Iris pigment epithelial cell (primary cell): ENCODE measurements at regions not wholly inside any gene's neighbourhood (a gene's known extent, or its start where the extent isn't known, plus 50 kb on each side); places are given as distances from the start of the nearest gene placed in this dataset.
"Not testable (repeated sequence)": the region's sequence is repeated elsewhere in the genome, so short reads cannot be mapped to it uniquely, and the experiment has no call there.

Experiments used
- DNase-seq: peaks from one replicate; pipeline ENCODE4 v3.0.0-alpha.2; 2011; ENCODE audit warnings: low read depth

- no peak for DNase-seq
Observed at GRCh38 chr3:177705976-177706823, 508.9 kb upstream of the TBL1XR1 start.

DNA sequence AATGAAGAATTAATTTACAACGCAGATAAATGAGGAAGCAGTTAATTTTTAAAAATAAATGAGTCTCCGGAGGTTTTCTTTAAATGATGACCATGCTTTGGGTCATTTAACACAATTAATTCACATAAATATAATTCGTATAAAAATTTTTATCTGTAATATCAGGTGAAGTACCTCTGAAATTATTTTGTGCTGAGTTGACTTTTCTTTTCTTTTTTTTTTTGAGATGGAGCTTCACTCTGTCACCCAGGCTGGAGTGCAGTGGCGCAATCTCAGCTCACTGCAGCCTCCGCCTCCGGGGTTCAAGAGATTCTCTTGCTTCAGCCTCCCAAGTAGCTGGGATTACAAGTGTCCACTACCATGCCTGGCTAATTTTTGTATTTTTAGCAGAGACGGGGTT, 512.2 kb upstream of the TBL1XR1 start:
- DNase-seq, result not testable (repeated sequence)

GRCh38 chr3:177710506-177710905, 513.2 kb upstream of the TBL1XR1 start:
- no peak for DNase-seq

GRCh38 chr3:177711637-177712036, 514.4 kb upstream of the TBL1XR1 start:
- DNase-seq, result no peak

- DNase-seq, result peak; percentile 28
Observed at GRCh38 chr3:177713928-177714900, 516.9 kb upstream of the TBL1XR1 start.

DNA sequence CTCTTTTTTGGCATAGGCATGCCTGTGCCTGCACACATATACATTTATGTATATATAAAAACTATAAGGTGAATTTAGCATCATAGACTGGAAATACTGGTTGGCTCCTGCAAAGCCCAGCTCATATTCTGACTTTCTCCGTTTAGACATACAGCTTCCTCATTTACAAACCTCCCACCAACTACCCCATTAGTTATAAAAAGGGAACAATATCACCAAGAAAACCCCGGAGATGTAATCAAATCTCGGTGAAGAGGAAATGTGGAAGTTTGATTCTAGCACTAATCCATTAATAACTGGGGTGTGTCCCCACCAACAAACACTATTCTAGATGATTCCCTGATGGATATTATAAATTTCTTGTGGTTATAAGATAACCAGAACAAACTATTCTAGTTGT, 517.7 kb upstream of the TBL1XR1 start:
- no peak for DNase-seq

- no peak for DNase-seq
Observed at GRCh38 chr3:177715980-177716379, 518.7 kb upstream of the TBL1XR1 start.

GRCh38 chr3:177720927-177721326, 523.6 kb upstream of the TBL1XR1 start:
- not testable (repeated sequence) for DNase-seq

DNA sequence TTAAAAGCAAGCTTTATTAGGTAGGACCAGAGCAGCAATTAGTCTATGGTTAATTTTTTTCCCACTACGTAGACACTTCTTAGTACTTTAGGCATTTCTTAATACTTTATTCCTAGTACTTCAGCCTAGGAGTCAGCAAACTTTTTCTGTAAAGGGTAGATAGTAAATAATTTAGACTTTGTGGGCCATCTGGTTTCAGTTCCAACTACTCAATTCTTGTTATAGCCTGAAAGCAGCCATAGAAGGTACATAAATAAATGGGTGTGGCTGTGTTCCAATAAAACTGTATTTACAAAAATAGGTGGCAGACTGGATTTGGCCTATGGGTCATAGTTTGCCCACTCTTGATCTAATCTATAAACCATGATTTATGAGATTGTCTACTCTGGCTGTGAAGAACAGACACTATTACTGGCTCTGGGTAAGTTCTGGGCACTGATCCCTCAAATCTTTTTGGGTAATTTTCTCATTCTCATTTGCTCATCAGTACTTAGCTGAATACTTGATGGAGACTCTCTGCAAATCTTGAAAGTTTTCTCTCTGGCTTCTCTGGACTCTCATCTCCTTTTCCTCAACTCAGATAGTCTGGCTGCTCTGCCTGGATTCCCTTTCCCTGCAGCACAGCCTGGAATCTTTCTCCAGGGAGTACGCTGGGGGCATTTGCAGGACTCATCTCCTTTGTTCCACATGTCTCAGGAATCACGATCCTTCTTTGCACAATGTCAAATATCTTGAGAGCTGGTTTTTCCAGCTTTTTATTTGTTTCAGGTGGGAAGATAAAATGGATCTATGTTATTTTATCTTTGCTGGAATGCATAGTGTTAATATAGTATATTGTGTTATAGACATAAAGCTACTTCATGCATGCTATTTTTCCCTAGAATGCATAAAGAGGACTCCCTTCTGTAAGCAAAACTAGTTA, 524.8 kb upstream of the TBL1XR1 start:
- no peak for DNase-seq

GRCh38 chr3:177724020-177724638, 526.8 kb upstream of the TBL1XR1 start:
- peak; percentile 58 for DNase-seq

DNA sequence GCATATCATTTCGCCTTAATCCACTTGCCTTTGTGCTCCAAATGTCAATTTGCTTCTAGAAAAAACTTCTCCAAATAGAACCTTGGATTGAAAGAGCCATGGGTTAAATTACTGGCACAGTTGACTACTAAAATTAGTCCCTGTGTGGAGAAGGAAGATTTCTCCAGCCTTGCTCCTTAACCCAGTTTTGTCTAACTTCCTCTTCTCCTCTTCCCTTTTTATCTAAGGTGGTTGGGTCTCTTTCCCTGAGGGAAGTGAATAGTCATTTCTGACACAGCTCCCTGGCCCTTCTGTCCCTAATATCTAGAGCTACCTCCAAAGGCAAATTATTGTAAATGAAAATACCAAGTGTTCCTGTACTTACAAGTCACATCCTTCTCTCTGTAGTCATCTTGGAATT, 527.9 kb upstream of the TBL1XR1 start:
- DNase-seq, result no peak

DNA sequence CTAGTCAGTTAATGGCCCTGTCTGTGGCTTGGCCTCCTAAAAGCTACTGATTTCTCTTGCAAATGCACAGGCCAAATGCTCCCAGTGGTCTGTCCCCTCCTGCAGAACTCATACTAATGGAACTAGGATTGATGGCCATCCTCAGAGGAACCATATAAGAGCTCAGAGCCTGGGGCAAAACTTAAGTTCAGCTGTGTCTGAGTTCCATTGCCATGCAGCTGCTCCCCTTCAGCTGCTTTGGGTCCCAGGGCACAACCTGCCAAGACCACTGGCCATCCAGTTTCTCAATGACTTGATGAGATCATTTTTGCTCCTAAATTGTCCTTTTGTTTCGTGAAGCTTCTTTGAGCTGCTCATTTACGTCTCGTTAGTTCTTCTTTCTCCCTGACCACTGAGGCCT, 529.5 kb upstream of the TBL1XR1 start:
- DNase-seq, result no peak

DNA sequence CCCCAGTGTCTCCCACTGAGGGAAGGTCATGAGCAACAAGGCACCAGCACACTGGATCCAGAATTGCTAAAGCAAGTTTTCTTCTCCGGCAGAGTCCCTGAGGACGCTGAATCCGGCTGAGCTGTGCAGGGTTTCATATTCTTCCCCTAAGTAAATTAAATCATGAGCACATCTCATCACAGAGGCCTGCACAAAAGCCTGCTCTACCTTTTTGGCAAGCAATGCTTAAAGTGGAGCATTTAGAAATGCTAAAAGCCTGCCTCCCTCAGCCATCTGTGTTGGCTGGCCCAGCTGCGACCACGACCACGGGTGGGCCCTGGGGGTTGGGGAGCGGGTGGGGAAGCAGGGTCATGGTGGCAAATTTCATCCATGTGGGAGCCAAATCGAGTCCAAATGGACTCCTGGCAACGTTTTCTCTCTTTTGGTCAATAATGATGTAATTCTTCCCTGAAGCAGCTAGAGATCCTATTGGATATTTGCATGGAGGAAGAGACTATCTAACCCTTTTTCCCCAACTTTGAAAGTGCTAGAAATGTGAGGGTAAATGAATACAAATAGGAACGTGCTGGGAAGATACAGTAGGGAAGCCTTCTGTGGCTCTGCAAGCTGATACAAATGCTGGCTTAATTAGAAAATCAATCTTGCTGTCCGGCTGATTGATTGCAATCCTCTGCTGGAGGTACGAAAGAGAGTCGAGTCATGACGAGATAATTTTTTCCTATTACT, 532.8 kb upstream of the TBL1XR1 start:
- DNase-seq, result no peak

DNA sequence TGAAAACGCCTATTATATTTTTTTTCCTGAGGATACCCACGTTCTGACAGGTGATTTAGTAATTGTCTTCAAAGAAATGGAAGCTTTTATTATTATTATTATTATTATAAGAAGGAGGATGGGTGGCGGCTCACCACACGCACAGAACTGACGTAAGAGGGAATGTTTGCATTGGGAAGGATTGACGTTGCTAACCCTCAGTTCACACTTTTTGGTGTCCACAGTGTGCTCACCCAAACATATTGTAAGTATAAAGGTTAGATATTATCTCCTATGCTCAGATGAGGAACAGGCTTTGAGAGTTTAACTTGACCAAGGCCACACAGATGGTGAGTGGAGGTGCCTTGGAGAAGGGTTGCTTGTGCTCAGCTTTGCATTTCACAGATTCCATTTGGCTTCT, 533.5 kb upstream of the TBL1XR1 start:
- DNase-seq, result peak; percentile 65

GRCh38 chr3:177731644-177732268, 534.5 kb upstream of the TBL1XR1 start:
- peak; percentile 97 for DNase-seq

GRCh38 chr3:177733233-177733632, 536.0 kb upstream of the TBL1XR1 start:
- DNase-seq, result no peak

- DNase-seq, result no peak
Observed at GRCh38 chr3:177733936-177734335, 536.7 kb upstream of the TBL1XR1 start.

DNA sequence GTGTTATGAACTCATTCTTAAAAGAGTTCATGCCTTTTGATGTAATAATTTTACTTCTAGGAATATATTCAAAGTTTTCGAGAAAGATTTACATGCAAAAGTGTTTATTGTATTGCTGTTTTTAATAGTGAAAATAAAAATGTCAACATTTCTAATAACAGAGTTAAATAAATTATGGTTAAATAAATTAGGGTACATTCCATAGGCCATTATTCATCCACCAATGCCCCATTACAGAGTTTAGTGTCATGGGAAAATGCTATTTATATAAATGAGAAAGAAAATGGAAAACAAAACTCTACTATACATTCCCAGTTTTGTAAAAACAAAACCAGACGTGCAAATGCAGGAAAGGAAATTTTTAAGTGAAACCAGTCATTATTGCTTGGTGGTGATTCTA, 538.1 kb upstream of the TBL1XR1 start:
- no peak for DNase-seq

- DNase-seq, result no peak
Observed at GRCh38 chr3:177739461-177739860, 542.2 kb upstream of the TBL1XR1 start.

DNA sequence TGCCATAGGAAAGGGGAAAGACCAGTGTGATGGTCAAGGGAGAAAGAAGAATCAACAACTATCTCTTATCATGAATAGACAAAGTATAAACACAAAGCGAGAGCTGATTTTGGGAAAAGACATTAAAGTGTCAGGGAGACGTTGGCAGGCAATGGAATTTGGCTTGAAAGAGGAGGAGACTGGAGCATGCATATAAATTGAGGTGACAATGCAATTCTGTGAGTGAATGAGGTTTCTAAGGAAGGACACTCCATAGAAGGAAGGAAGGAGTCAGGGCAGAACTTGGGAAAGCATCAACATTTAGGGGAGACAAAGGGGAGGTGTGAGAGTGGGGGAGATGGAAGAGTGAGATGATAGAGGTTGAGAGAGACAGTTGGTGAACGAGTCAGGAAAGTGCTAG, 543.0 kb upstream of the TBL1XR1 start:
- no peak for DNase-seq
